ENCODE measurements at regions not wholly inside any gene's neighbourhood (a gene's known extent, or its start where the extent isn't known, plus 50 kb on each side); places are given as distances from the start of the nearest gene placed in this dataset.

DNA sequence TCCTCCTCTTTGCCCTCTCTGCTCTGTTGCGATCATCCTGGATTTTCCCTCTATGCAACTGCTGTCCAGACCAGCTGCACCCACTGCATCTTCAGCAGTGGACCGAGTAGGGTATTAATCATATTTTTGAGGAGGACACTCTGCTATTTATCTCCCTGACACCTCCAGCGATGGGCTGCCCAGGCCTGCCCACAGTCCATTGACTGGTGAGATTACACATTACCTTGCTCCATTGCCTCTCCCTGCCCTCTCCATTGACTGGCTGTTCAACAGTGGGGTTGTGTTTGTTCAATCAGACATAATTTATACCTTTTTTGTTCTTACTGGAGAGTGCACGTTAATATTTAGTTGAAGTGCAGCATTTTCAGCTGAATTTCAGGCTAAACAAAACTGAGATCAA lies 559.3 kb upstream of the ARRDC4 start:
- no peak overlapping the region for H3K4me3 ChIP-seq (ENCODE audit: low read depth, low read length)
- DNase-seq (ENCODE audit: low read depth) = no peak
- TF ChIP-seq, protein P1, sequence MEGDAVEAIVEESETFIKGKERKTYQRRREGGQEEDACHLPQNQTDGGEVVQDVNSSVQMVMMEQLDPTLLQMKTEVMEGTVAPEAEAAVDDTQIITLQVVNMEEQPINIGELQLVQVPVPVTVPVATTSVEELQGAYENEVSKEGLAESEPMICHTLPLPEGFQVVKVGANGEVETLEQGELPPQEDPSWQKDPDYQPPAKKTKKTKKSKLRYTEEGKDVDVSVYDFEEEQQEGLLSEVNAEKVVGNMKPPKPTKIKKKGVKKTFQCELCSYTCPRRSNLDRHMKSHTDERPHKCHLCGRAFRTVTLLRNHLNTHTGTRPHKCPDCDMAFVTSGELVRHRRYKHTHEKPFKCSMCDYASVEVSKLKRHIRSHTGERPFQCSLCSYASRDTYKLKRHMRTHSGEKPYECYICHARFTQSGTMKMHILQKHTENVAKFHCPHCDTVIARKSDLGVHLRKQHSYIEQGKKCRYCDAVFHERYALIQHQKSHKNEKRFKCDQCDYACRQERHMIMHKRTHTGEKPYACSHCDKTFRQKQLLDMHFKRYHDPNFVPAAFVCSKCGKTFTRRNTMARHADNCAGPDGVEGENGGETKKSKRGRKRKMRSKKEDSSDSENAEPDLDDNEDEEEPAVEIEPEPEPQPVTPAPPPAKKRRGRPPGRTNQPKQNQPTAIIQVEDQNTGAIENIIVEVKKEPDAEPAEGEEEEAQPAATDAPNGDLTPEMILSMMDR (IDR thresholded peaks at IDR 0.05; ENCODE audit: insufficient read depth, low read depth, low read length) = no peak

DNA sequence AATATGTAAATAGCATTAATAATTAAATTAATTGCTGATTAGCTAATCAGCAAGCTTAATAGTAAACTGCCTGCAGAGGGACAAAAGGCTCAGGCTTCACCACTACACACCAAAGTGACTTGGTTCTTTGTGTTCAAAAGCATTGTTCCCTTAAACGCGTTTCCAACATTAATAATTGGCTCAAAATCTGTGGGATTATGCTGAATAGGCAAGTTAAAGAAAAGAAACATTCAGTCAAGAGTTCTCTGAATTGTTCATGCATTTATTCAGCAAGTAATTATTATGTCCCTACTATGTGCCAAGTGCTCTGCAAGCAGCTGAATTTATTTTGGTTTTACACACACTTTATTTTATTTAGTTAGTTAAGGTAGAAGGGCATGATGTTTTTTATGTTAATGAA lies 558.5 kb upstream of the ARRDC4 start:
- TF ChIP-seq, protein P1 (IDR thresholded peaks at IDR 0.05; ENCODE audit: insufficient read depth, low read depth, low read length) = no peak
- no peak for DNase-seq (ENCODE audit: low read depth)
- H3K4me3 ChIP-seq (ENCODE audit: low read depth, low read length) = no peak overlapping the region

DNA sequence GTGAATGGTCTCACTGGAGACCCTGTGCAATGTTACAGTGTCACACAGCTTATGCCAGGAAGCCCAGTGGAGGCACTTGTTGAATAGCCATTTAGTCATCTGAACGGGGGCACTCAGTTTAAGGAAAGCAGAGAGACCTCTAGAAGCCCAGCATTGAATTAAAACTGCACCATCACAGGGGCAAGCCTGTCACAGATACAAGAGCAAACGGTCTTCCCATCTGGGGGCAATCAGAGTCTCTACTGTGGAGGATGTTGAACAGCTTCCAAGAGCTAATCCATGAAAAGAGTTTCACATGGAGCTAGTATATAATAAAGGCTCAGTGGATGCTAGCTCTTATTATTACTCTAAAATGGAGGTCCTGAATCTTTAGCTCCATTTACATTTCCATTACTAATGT lies 553.7 kb upstream of the ARRDC4 start:
- TF ChIP-seq, protein P1 (IDR thresholded peaks at IDR 0.05; ENCODE audit: insufficient read depth, low read depth, low read length) = no peak
- no peak for DNase-seq (ENCODE audit: low read depth)
- no peak overlapping the region for H3K4me3 ChIP-seq (ENCODE audit: low read depth, low read length)

DNA sequence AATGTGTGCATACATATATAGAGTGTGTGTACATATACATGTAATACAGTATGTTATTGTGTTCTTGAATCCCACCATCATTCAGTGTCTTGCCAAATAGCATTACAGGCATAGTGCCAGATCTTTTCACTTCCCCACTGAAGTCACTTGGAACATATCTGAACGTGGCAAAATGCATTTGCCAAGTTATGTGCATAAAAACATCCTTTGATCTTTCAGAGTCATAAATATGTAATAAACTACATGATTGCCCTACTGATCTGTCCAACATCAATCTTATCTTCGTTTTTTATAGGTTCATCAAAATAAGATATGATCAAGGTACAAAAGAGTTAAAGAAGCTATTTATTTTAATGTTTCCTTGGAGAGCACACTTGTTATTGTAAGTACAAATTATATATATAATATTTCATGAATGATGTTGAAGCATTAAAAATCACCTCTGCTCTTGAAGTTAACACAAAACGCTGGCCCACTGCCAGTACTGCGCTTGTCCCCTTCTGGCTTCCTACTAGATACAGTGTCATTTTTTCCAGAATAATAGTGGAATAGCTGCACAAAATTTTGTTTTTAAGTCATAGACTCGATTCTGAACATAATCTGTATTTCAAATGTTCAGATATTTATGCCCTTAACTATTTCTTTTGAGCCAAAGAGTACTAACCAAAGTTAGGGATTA lies 549.5 kb upstream of the ARRDC4 start:
- TF ChIP-seq, protein P1 (IDR thresholded peaks at IDR 0.05; ENCODE audit: insufficient read depth, low read depth, low read length) = no peak
- H3K4me3 ChIP-seq (ENCODE audit: low read depth, low read length) = no peak overlapping the region
- no peak for DNase-seq (ENCODE audit: low read depth)

DNA sequence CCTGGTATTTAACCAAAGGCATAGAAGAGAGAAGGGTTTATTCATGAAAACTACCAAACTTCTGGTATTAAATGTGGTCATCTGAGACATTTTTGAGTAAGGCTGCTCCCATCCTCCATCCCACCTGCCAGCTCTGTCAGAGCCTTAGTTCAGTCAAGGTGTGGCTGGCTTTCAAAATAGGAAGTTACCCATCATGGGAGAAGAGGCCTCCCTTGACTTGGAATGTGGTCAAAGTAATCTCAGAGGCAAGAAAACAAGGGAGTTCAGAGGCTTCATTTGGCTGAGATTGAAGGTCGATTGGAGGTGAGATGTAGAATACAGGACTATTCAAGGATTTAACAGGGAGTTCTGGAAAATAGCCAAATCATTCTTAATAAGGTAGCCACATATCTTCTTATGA lies 540.4 kb upstream of the ARRDC4 start:
- DNase-seq (ENCODE audit: low read depth) = no peak
- TF ChIP-seq, protein P1 (IDR thresholded peaks at IDR 0.05; ENCODE audit: insufficient read depth, low read depth, low read length) = no peak
- H3K4me3 ChIP-seq (ENCODE audit: low read depth, low read length) = no peak overlapping the region

DNA sequence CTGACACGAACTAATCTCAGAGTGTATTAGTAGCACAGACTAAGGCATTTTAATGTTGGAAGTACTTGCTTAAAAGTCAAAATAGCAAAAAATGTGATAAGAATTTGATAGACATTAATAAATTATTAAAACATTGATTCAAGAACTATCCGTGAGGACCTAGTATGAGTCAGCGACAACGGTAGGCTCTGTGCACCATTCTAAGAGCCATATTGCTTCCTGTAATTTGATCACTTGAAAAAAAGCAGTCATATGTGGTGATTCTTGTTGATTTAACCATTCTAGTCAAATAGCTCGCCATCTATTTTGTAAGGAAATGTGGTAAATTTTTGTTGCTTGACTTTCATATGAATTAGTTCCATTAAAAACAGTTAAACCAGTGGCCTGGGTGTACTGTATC lies 534.9 kb upstream of the ARRDC4 start:
- H3K4me3 ChIP-seq (ENCODE audit: low read depth, low read length) = no peak overlapping the region
- TF ChIP-seq, protein P1 (IDR thresholded peaks at IDR 0.05; ENCODE audit: insufficient read depth, low read depth, low read length) = no peak
- DNase-seq (ENCODE audit: low read depth) = no peak

DNA sequence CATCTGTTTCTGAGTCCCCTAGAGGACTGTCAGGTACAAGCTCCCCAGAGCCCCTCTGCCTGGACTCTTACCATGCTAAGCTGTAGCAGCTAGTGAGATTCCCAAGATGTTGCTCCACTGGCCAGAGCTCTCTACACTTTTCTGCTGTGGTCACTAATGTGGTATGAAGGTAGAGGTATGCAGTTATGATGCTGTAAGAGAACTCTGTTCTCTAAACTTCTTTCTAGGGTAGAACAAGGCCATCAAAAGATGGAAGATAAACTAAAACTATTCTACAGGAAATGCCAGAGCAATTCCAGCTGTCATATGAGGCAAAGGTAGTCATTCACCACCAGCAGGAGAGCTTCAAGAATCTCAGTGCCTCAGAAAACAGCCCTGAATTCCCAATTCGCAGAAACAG lies 517.4 kb upstream of the ARRDC4 start:
- no peak for DNase-seq (ENCODE audit: low read depth)
- TF ChIP-seq, protein P1 (IDR thresholded peaks at IDR 0.05; ENCODE audit: insufficient read depth, low read depth, low read length) = no peak
- no peak overlapping the region for H3K4me3 ChIP-seq (ENCODE audit: low read depth, low read length)

All from fibroblast of villous mesenchyme (primary cell).